ENCODE measurements at regions not wholly inside any gene's neighbourhood (a gene's known extent, or its start where the extent isn't known, plus 50 kb on each side); places are given as distances from the start of the nearest gene placed in this dataset.

GRCh38 chr17:45709728-45710288 is 74.3 kb upstream of the CRHR1 start:
- H3K4me1 ChIP-seq, result no peaks in the 10 kb centered on the region
- H3K27me3 ChIP-seq (replicated peaks in 1 of 7), result peaks cover 0 to 43% (median 0%) of the 10 kb centered on the region in 7 donors
- TF ChIP-seq CTCF (IDR thresholded peaks at IDR 0.05 in 8 of 11, conservative IDR thresholded peaks at IDR 0.05 in 3 of 11), result no peak
- 71 to 83% (median 75%) methylated on average over 4 to 6 of the region's 6 CpGs for WGBS, 5 donors
- no peak for DNase-seq
- no peak overlapping the region for H3K4me3 ChIP-seq
- no peaks in the 10 kb centered on the region for H3K9me3 ChIP-seq
- H3K36me3 ChIP-seq, result no peaks in the 10 kb centered on the region
- H3K27ac ChIP-seq, result no peak overlapping the region
- intact Hi-C loops (cut with DNase I; ENCODE audit: low total_unique reads), result no loop called here

- Histone ChIP-seq H3K27ac (no peak overlapping the region), H3K27me3 (replicated peaks in 1 of 7) (peaks cover 0 to 51% (median 7%) of the 10 kb centered on the region in 7 donors), H3K4me3 (no peak overlapping the region), H3K9me3 (no peaks in the 10 kb centered on the region), H3K4me1 (no peaks in the 10 kb centered on the region), H3K36me3 (no peaks in the 10 kb centered on the region)
- intact Hi-C loops (cut with DNase I; ENCODE audit: low total_unique reads), result no loop called here
- no peak for DNase-seq
- WGBS, 5 donors, result 63 to 86% (median 76%) methylated on average over 3 of the region's 3 CpGs
- no peak for TF ChIP-seq POLR2AphosphoS5 (IDR thresholded peaks at IDR 0.05)
- TF ChIP-seq POLR2A (IDR thresholded peaks at IDR 0.05), result no peak
Measured at GRCh38 chr17:45715787-45716186, 68.3 kb upstream of the CRHR1 start.

- Histone ChIP-seq H3K36me3 (no peaks in the 10 kb centered on the region), H3K9me3 (peaks cover 0 to 5% (median under 1%) of the 10 kb centered on the region in 8 donors), H3K27me3 (replicated peaks in 1 of 7) (peaks cover 0 to 62% (median 7%) of the 10 kb centered on the region in 7 donors), H3K27ac (no peak overlapping the region), H3K4me3 (no peak overlapping the region), H3K4me1 (no peaks in the 10 kb centered on the region)
- no peak for DNase-seq
- intact Hi-C loops (cut with DNase I; ENCODE audit: low total_unique reads), result no loop called here
- 79 to 90% (median 83%) methylated on average over 5 of the region's 5 CpGs for WGBS, 5 donors
- TF ChIP-seq POLR2AphosphoS5 (IDR thresholded peaks at IDR 0.05), result no peak
- no peak for TF ChIP-seq POLR2A (IDR thresholded peaks at IDR 0.05)
- no peak for TF ChIP-seq CTCF (IDR thresholded peaks at IDR 0.05 in 8 of 11, conservative IDR thresholded peaks at IDR 0.05 in 3 of 11)
Measured at GRCh38 chr17:45718791-45719190, 65.3 kb upstream of the CRHR1 start.

- H3K4me3 ChIP-seq, result no peak overlapping the region
- no peaks in the 10 kb centered on the region for H3K36me3 ChIP-seq
- no peak overlapping the region for H3K27ac ChIP-seq
- H3K9me3 ChIP-seq, result peaks cover 0 to 12% (median 8%) of the 10 kb centered on the region in 8 donors
- WGBS, 5 donors, result 77 to 85% (median 82%) methylated on average over 3 of the region's 3 CpGs
- H3K27me3 ChIP-seq (replicated peaks in 1 of 7), result peaks cover 0 to 65% (median 9%) of the 10 kb centered on the region in 7 donors
- no peak for DNase-seq
- intact Hi-C loops (cut with DNase I; ENCODE audit: low total_unique reads), result no loop called here
- no peak for TF ChIP-seq POLR2A (IDR thresholded peaks at IDR 0.05)
- no peaks in the 10 kb centered on the region for H3K4me1 ChIP-seq
Measured at GRCh38 chr17:45719335-45720071, 64.6 kb upstream of the CRHR1 start.

- no peak for TF ChIP-seq POLR2AphosphoS5 (IDR thresholded peaks at IDR 0.05)
- no peak for TF ChIP-seq POLR2A (IDR thresholded peaks at IDR 0.05)
- no peak for TF ChIP-seq CTCF (IDR thresholded peaks at IDR 0.05 in 8 of 11, conservative IDR thresholded peaks at IDR 0.05 in 3 of 11)
- WGBS, 5 donors, result 64 to 78% (median 68%) methylated on average over 10 to 11 of the region's 11 CpGs
- peaks cover 0 to 19% (median 11%) of the 10 kb centered on the region in 8 donors for H3K9me3 ChIP-seq
Measured at GRCh38 chr17:45720386-45720785, 63.7 kb upstream of the CRHR1 start.

More at GRCh38 chr17:45720386-45720785, 63.7 kb upstream of the CRHR1 start:
- H3K4me3 ChIP-seq, result no peak overlapping the region
- intact Hi-C loops (cut with DNase I; ENCODE audit: low total_unique reads), result no loop called here
- no peak for DNase-seq
- no peaks in the 10 kb centered on the region for H3K4me1 ChIP-seq
- H3K36me3 ChIP-seq, result no peaks in the 10 kb centered on the region
- H3K27ac ChIP-seq, result no peak overlapping the region
- peaks cover 0 to 69% (median 9%) of the 10 kb centered on the region in 7 donors for H3K27me3 ChIP-seq (replicated peaks in 1 of 7)
